A549 (cell line): ENCODE measurements at regions not wholly inside any gene's neighbourhood (a gene's known extent, or its start where the extent isn't known, plus 50 kb on each side); places are given as distances from the start of the nearest gene placed in this dataset.

ENCODE experiments used
- ATAC-seq, 2 experiments: fragments of 200-7000 bp in 1 of 2; fragments of >200 bp in 1 of 2; cut with Nextera tagmentation in 1 of 2; cut with Tn5 transposase in 1 of 2; 3 replicates each; pipeline versions ENCODE4 v1.8.0 to v1.9.1; 2018 to 2020; ENCODE audit warnings: mild to moderate bottlenecking in 1 of 2, moderate library complexity in 1 of 2
- CTCF ChIA-PET: fragments of 300-600 bp; sonication (Branson Sonifier 250); formaldehyde crosslinking; extraction: SDS; loops from one replicate; lab custom pipeline; 2021; ENCODE audit warnings: antibody characterized with exemption, inconsistent platforms; lab: Yijun Ruan, JAX
- POLR2A ChIA-PET: fragments of 350-600 bp; formaldehyde crosslinking; extraction: SDS; loops from one replicate; lab custom pipeline; 2021; ENCODE audit warnings: antibody characterized with exemption, inconsistent platforms; lab: Yijun Ruan, JAX
- DNase-seq, 2 experiments: peaks; one replicate each; pipeline versions ENCODE4 v3.0.0 to v3.0.0-alpha.2; 2011 to 2016; ENCODE audit warnings: low read depth in 1 of 2, low spot score in 1 of 2
- FAIRE-seq: peaks from 2 replicates; lab custom pipeline; 2011; peaks lifted over from hg19 to GRCh38; lab: Jason Lieb, UNC
- H3K27ac ChIP-seq, 2 experiments: fragments of >200 bp; sonication (Bioruptor Twin); formaldehyde crosslinking; 3 replicates each; pipeline ENCODE4 v1.5.1; 2016 to 2017
- H3K4me1 ChIP-seq: fragments of >200 bp; sonication (Bioruptor Twin); formaldehyde crosslinking; 3 replicates; pipeline ENCODE4 v1.6.1; 2016
- H3K4me2 ChIP-seq: fragments of >200 bp; sonication (Bioruptor Twin); formaldehyde crosslinking; 3 replicates; pipeline ENCODE4 v1.6.1; 2016
- H3K4me3 ChIP-seq: fragments of >200 bp; sonication (Bioruptor Twin); formaldehyde crosslinking; 3 replicates; pipeline ENCODE4 v1.5.1; 2016
- H3K9me3 ChIP-seq: fragments of >200 bp; sonication (Bioruptor Twin); formaldehyde crosslinking; 3 replicates; pipeline ENCODE4 v1.6.1; 2016
- CBX2 ChIP-seq: fragments of 200-600 bp; sonication (generic); IDR thresholded peaks from 2 replicates; pipeline ENCODE4 v1.6.1; 2016; ENCODE audit warnings: low read depth, mild to moderate bottlenecking, borderline replicate concordance
- CBX8 ChIP-seq: fragments of 200-600 bp; sonication (generic); IDR thresholded peaks from 2 replicates; pipeline ENCODE4 v1.6.1; 2016
- CEBPB ChIP-seq, 2 experiments: fragments of >200 bp in 1 of 2; sonication (Bioruptor Twin) in 1 of 2; formaldehyde crosslinking in 1 of 2; IDR thresholded peaks; 2 replicates each; pipeline ENCODE4 v1.6.1; 2012 to 2016
- CHD2 ChIP-seq: fragments of 150-350 bp; IDR thresholded peaks from 2 replicates; pipeline ENCODE4 v1.6.1; 2014; ENCODE audit warnings: low read length; ENCODE audit not compliant: partially characterized antibody
- EHF ChIP-seq: fragments of 250-450 bp; sonication (Bioruptor Pico); IDR thresholded peaks from 2 replicates; pipeline ENCODE4 v1.5.0; 2020; ENCODE audit warnings: mild to moderate bottlenecking
- EHMT2 ChIP-seq: fragments of 200-600 bp; sonication (generic); IDR thresholded peaks from 2 replicates; pipeline ENCODE4 v1.6.1; 2016; ENCODE audit warnings: antibody characterized with exemption, low read depth, mild to moderate bottlenecking, moderate library complexity
- EP300 ChIP-seq, 2 experiments: fragments of >200 bp; sonication (Bioruptor Twin); formaldehyde crosslinking; IDR thresholded peaks; 2 replicates in 1 of 2; 3 replicates in 1 of 2; pipeline ENCODE4 v1.6.1; 2016 to 2017
- FOXS1 ChIP-seq: fragments of 250-450 bp; sonication (Bioruptor Pico); IDR thresholded peaks from 2 replicates; pipeline ENCODE4 v1.5.0; 2020; ENCODE audit warnings: mild to moderate bottlenecking, moderate library complexity
- GATA3 ChIP-seq: IDR thresholded peaks from 2 replicates; pipeline ENCODE4 v1.6.1; 2012; ENCODE audit warnings: borderline replicate concordance
- HOXB5 ChIP-seq: fragments of 250-450 bp; sonication (Bioruptor Pico); IDR thresholded peaks from 2 replicates; pipeline ENCODE4 v1.5.0; 2020; ENCODE audit warnings: mild to moderate bottlenecking, moderate library complexity
- KDM5A ChIP-seq: fragments of 200-600 bp; sonication (generic); IDR thresholded peaks from 2 replicates; pipeline ENCODE4 v1.6.1; 2016; ENCODE audit warnings: antibody characterized with exemption, mild to moderate bottlenecking
- MAFK ChIP-seq: fragments of 450-650 bp; IDR thresholded peaks from 2 replicates; pipeline ENCODE4 v1.6.1; 2014; ENCODE audit not compliant: partially characterized antibody
- NPAS2 ChIP-seq: fragments of 250-450 bp; sonication (Bioruptor Pico); IDR thresholded peaks from 2 replicates; pipeline ENCODE4 v1.8.0; 2022; ENCODE audit warnings: mild to moderate bottlenecking, moderate library complexity, borderline replicate concordance
- PHF8 ChIP-seq: fragments of 200-600 bp; sonication (generic); IDR thresholded peaks from 2 replicates; pipeline ENCODE4 v1.6.1; 2016; ENCODE audit warnings: low read depth, mild to moderate bottlenecking, antibody characterized with exemption, moderate library complexity, borderline replicate concordance
- RARB ChIP-seq: fragments of 250-450 bp; sonication (Bioruptor Pico); IDR thresholded peaks from 2 replicates; pipeline ENCODE4 v1.8.0; 2021; ENCODE audit warnings: mild to moderate bottlenecking, moderate library complexity
- RFX5 ChIP-seq: fragments of 450-650 bp; IDR thresholded peaks from 2 replicates; pipeline ENCODE4 v1.7.1; 2014; ENCODE audit warnings: antibody characterized with exemption, mild to moderate bottlenecking, moderate library complexity
- SMC3 ChIP-seq: fragments of >200 bp; sonication (Bioruptor Twin); formaldehyde crosslinking; IDR thresholded peaks from 3 replicates; pipeline ENCODE4 v1.6.1; 2018; ENCODE audit warnings: inconsistent platforms
- ZC3H11A ChIP-seq: fragments of 450-650 bp; IDR thresholded peaks from 2 replicates; pipeline ENCODE4 v1.6.1; 2014; ENCODE audit warnings: antibody characterized with exemption, mild to moderate bottlenecking
- WGBS: methylation state at CpG from one replicate; pipeline ENCODE4 v1.1.6; 2017; ENCODE audit errors: missing lambda C conversion rate; 5-methylcytosine and 5-hydroxymethylcytosine counted together
- TF ChIP-seq, protein P1 (sequence below): fragments of >200 bp; sonication (Bioruptor Twin); formaldehyde crosslinking; IDR thresholded peaks from 2 replicates; pipeline ENCODE4 v1.6.1; 2016
- TF ChIP-seq, protein P2 (sequence below): fragments of 250-450 bp; sonication (Bioruptor Pico); IDR thresholded peaks from 2 replicates; pipeline ENCODE4 v1.5.0; 2020; ENCODE audit warnings: low read depth, mild to moderate bottlenecking, moderate library complexity
- TF ChIP-seq, protein P3 (sequence below): IDR thresholded peaks from 2 replicates; pipeline ENCODE4 v1.6.1; 2012; ENCODE audit warnings: low read depth, borderline replicate concordance
- TF ChIP-seq, protein P4 (sequence below): IDR thresholded peaks from 2 replicates; pipeline ENCODE4 v1.6.1; 2012
- TF ChIP-seq, protein P5 (sequence below): fragments of >200 bp; sonication (Bioruptor Twin); formaldehyde crosslinking; IDR thresholded peaks from 3 replicates; pipeline ENCODE4 v1.5.1; 2016

DNA sequence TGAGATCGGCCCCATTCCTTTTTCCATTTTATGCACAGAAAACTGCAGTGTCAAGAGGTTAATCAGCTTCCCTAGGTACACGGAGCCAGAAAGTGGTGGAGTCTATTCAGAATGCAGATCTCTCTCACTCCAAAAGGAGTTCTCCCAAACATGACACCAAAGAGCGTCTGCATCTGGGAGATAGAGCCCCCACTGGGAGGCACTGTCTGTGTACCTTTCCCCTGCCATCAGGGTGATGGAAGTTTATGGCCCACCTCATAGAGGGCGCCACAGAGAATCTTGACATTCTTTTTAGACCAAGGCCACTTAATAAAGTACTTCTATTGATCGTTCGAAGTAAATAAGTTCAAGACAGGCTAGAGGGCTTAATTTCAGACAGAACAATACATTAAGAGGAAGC is 493.7 kb upstream of the ERCC4 start:
- no peak overlapping the region for H3K4me3 ChIP-seq
- 10% methylated on average over 6 of the region's 6 CpGs for WGBS
- no peak overlapping the region for H3K27ac ChIP-seq
- no peak for FAIRE-seq
- ChIA-PET POLR2A (no interaction called here), CTCF (interaction anchor here (1.4 to 1.5 kb wide), 2 partner anchors 9 to 11 kb away, joined by 3 to 4 read pairs; no protein-coding TSS in a partner anchor)
- no peaks in the 10 kb centered on the region for H3K9me3 ChIP-seq
- no peak for TF ChIP-seq CBX2
- TF ChIP-seq, all 56 proteins: peak for 0
- H3K4me2 ChIP-seq, result no peak overlapping the region
- no peak for ATAC-seq
- peak in 1 of 2 experiments; percentile 7 for DNase-seq
- no peaks in the 10 kb centered on the region for H3K4me1 ChIP-seq

DNA sequence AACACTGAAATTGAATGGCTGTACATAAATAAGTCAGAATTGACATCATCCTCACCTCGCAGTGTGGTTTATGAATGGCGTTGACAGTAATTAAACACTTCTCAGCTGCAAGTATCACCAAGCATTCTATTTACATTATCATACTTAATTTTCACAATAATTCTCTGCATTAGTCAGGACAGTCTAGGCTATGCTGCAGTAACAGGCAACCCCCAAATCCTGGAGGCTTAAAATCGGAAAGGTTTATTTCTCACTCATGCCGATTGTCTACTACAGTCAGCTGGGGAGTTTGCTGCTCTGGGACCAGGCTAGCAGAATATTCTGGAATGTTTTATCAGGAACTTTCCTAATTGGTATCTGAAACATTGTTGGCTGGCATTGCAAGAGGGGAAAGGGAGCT is 493.2 kb upstream of the ERCC4 start:
- Histone ChIP-seq H3K4me2 (no peak overlapping the region), H3K4me3 (no peak overlapping the region), H3K9me3 (no peaks in the 10 kb centered on the region), H3K27ac (no peak overlapping the region), H3K4me1 (no peaks in the 10 kb centered on the region)
- FAIRE-seq, result no peak
- POLR2A ChIA-PET, result no interaction called here
- no peak for ATAC-seq
- no peak for DNase-seq
- WGBS, result 0% methylated on average over 4 of the region's 4 CpGs
- CTCF ChIA-PET, result interaction anchor here (1.4 to 1.5 kb wide), 2 partner anchors 8 to 12 kb away, joined by 3 to 4 read pairs; no protein-coding TSS in a partner anchor
- TF ChIP-seq CHD2 (no peak), CEBPB (IDR thresholded peaks at IDR 0.05) (no peak), EP300 (IDR thresholded peaks at IDR 0.05) (no peak), NPAS2 (no peak), EHMT2 (no peak), PHF8 (no peak), ZC3H11A (no peak), EHF (no peak), MAFK (no peak), RARB (CRISPR knock-in tag) (no peak), CBX8 (no peak)
- TF ChIP-seq, protein P1, sequence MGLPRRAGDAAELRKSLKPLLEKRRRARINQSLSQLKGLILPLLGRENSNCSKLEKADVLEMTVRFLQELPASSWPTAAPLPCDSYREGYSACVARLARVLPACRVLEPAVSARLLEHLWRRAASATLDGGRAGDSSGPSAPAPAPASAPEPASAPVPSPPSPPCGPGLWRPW, result no peak
- TF ChIP-seq, protein P2, sequence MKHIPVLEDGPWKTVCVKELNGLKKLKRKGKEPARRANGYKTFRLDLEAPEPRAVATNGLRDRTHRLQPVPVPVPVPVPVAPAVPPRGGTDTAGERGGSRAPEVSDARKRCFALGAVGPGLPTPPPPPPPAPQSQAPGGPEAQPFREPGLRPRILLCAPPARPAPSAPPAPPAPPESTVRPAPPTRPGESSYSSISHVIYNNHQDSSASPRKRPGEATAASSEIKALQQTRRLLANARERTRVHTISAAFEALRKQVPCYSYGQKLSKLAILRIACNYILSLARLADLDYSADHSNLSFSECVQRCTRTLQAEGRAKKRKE (CRISPR knock-in tag), result no peak
- TF ChIP-seq, protein P3, sequence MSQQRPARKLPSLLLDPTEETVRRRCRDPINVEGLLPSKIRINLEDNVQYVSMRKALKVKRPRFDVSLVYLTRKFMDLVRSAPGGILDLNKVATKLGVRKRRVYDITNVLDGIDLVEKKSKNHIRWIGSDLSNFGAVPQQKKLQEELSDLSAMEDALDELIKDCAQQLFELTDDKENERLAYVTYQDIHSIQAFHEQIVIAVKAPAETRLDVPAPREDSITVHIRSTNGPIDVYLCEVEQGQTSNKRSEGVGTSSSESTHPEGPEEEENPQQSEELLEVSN, result no peak
- TF ChIP-seq, protein P4, sequence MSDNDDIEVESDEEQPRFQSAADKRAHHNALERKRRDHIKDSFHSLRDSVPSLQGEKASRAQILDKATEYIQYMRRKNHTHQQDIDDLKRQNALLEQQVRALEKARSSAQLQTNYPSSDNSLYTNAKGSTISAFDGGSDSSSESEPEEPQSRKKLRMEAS, result no peak
- TF ChIP-seq, protein P5, sequence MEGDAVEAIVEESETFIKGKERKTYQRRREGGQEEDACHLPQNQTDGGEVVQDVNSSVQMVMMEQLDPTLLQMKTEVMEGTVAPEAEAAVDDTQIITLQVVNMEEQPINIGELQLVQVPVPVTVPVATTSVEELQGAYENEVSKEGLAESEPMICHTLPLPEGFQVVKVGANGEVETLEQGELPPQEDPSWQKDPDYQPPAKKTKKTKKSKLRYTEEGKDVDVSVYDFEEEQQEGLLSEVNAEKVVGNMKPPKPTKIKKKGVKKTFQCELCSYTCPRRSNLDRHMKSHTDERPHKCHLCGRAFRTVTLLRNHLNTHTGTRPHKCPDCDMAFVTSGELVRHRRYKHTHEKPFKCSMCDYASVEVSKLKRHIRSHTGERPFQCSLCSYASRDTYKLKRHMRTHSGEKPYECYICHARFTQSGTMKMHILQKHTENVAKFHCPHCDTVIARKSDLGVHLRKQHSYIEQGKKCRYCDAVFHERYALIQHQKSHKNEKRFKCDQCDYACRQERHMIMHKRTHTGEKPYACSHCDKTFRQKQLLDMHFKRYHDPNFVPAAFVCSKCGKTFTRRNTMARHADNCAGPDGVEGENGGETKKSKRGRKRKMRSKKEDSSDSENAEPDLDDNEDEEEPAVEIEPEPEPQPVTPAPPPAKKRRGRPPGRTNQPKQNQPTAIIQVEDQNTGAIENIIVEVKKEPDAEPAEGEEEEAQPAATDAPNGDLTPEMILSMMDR, result no peak

DNA sequence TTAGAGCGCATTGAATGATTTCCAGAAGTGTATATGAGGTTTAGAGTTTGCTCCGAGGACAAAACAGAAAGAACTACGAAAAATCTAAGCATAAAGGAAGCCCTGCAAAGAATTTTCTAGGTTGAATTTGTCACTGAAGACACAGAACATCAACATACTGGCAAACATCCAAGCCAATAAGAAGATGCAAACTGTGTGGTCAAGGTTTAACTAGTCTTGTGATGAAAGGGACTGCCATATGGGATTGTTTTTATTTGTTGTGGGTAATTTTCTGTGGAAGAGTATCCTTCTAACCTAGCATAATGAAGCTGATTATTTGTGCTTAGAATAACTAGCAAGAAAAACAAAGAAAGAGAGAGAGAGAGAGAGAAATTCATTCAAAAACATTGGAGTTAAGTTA is 492.0 kb upstream of the ERCC4 start:
- no peak for FAIRE-seq

More for the DNA sequence above, 492.0 kb upstream of the ERCC4 start:
- ChIA-PET POLR2A (no interaction called here), CTCF (no interaction called here)
- under 1% methylated on average over 3 of the region's 3 CpGs for WGBS
- Histone ChIP-seq H3K4me2 (no peak overlapping the region), H3K4me1 (no peaks in the 10 kb centered on the region), H3K27ac (no peak overlapping the region), H3K4me3 (no peak overlapping the region), H3K9me3 (no peaks in the 10 kb centered on the region)
- DNase-seq (no peak), ATAC-seq (no peak)
- TF ChIP-seq GATA3 (no peak), SMC3 (no peak), FOXS1 (CRISPR knock-in tag) (no peak), KDM5A (no peak), CBX2 (no peak), RFX5 (no peak), PHF8 (no peak), HOXB5 (no peak)
- TF ChIP-seq, protein P5, result no peak
- TF ChIP-seq, protein P2 (CRISPR knock-in tag), result no peak
